Adrenal gland (tissue), 5 donors: ENCODE measurements at regions not wholly inside any gene's neighbourhood (a gene's known extent, or its start where the extent isn't known, plus 50 kb on each side); places are given as distances from the start of the nearest gene placed in this dataset.

Experiments used
- CTCF ChIP-seq, 6 experiments: fragments of 450-650 bp in 4 of 6; fragments of 200-600 bp in 2 of 6; sonication (generic) in 1 of 6; IDR thresholded peaks; 1 replicate in 5 of 6; 2 replicates in 1 of 6; pipeline versions ENCODE4 v1.5.1 to v1.8.0; 2016 to 2021; ENCODE audit warnings: antibody characterized with exemption in 6 of 6, mild to moderate bottlenecking in 2 of 6, moderate library complexity in 1 of 6
- POLR2A ChIP-seq, 2 donors: fragments of 450-650 bp; IDR thresholded peaks; one replicate each; pipeline ENCODE4 v1.6.1; 2017; ENCODE audit warnings: antibody characterized with exemption in 2 of 2, mild to moderate bottlenecking in 2 of 2, moderate library complexity in 1 of 2
- donor health status: DM: no; HTN: no; CAD: no.

- no peak for TF ChIP-seq CTCF (IDR thresholded peaks at IDR 0.05)
- TF ChIP-seq POLR2A (IDR thresholded peaks at IDR 0.05): no peak
Measured at GRCh38 chr15:101556273-101556672, 66.8 kb upstream of the PCSK6 start.
